HepG2 (cell line): ENCODE measurements at regions not wholly inside any gene's neighbourhood (a gene's known extent, or its start where the extent isn't known, plus 50 kb on each side); places are given as distances from the start of the nearest gene placed in this dataset.

Source experiments
- ATAC-seq: fragments of 200-7000 bp; cut with Tn5 transposase; 3 replicates; pipeline ENCODE4 v1.9.1; 2020; ENCODE audit warnings: mild to moderate bottlenecking, moderate library complexity
- BruUV-seq: library from RNA; stranded (reverse); fragments of 400-500 nt; replicated peaks from 2 replicates; lab custom pipeline; 2021; lab: Mats Ljungman, UMichigan
- CTCF ChIA-PET: fragments of 300-600 bp; formaldehyde crosslinking; extraction: SDS; loops from one replicate; lab custom pipeline; 2021; ENCODE audit warnings: low total read pairs, inconsistent platforms, low intra/inter-chr PET ratio; lab: Yijun Ruan, JAX
- POLR2A ChIA-PET: fragments of 350-600 bp; sonication (Branson Sonifier 250); formaldehyde crosslinking; loops from one replicate; lab custom pipeline; 2020; ENCODE audit warnings: antibody characterized with exemption, inconsistent platforms; lab: Yijun Ruan, JAX
- DNase-seq: peaks from one replicate; pipeline ENCODE4 v3.0.0-alpha.2; 2015; ENCODE audit warnings: low spot score
- FAIRE-seq: peaks from 3 replicates; lab custom pipeline; 2011; peaks lifted over from hg19 to GRCh38; lab: Jason Lieb, UNC
- H2AFZ ChIP-seq: one replicate; pipeline ENCODE4 v1.6.1; 2011; ENCODE audit warnings: low read length, inconsistent platforms
- H3K27ac ChIP-seq: fragments of 300-600 bp; 3 replicates; pipeline ENCODE4 v1.8.0; 2011; ENCODE audit warnings: mixed run types, mild to moderate bottlenecking, mixed read lengths, low read length, inconsistent platforms; ENCODE audit not compliant: insufficient read depth; ENCODE audit errors: extremely low read length
- H3K27me3 ChIP-seq, 2 experiments: fragments of 200-600 bp in 1 of 2; 2 replicates in 1 of 2; 3 replicates in 1 of 2; pipeline versions ENCODE4 v1.6.0 to v1.8.0; 2011; ENCODE audit warnings: low read length in 2 of 2, mild to moderate bottlenecking in 2 of 2, moderate library complexity in 2 of 2, inconsistent platforms in 1 of 2; ENCODE audit not compliant: insufficient read depth in 2 of 2, control insufficient read depth in 1 of 2
- H3K36me3 ChIP-seq, 2 experiments: fragments of 200-600 bp in 1 of 2; replicated peaks in 1 of 2; 2 replicates in 1 of 2; 3 replicates in 1 of 2; pipeline versions ENCODE4 v1.5.1 to v1.8.0; 2011; ENCODE audit warnings: low read length in 2 of 2, inconsistent platforms in 1 of 2; ENCODE audit not compliant: insufficient read depth in 2 of 2, control insufficient read depth in 1 of 2
- H3K4me1 ChIP-seq: 2 replicates; pipeline ENCODE4 v1.5.1; 2012; ENCODE audit warnings: low read length, inconsistent platforms; ENCODE audit not compliant: insufficient read depth
- H3K4me2 ChIP-seq: 2 replicates; pipeline ENCODE4 v1.6.0; 2011; ENCODE audit warnings: low read depth, low read length, inconsistent platforms
- H3K4me3 ChIP-seq, 3 experiments: fragments of 200-600 bp in 1 of 3; sonication (generic), shearing (Covaris generic) in 1 of 3; replicated peaks in 1 of 3; 2 replicates each; pipeline ENCODE4 v1.5.1; 2011 to 2016; ENCODE audit warnings: low read length in 3 of 3, inconsistent platforms in 2 of 3, low read depth in 2 of 3, mild to moderate bottlenecking in 2 of 3, control low read depth in 1 of 3, mixed read lengths in 1 of 3; ENCODE audit not compliant: insufficient read depth in 1 of 3
- H3K79me2 ChIP-seq: one replicate; pipeline ENCODE4 v1.6.1; 2011; ENCODE audit warnings: low read length, inconsistent platforms; ENCODE audit not compliant: insufficient read depth
- H3K9ac ChIP-seq: 2 replicates; pipeline ENCODE4 v1.6.0; 2011; ENCODE audit warnings: mild to moderate bottlenecking, low read depth, low read length, inconsistent platforms; ENCODE audit not compliant: insufficient read depth
- H3K9me3 ChIP-seq: 2 replicates; pipeline ENCODE4 v1.5.1; 2012; ENCODE audit warnings: mild to moderate bottlenecking, low read length
- H4K20me1 ChIP-seq: 2 replicates; pipeline ENCODE4 v1.6.0; 2011; ENCODE audit warnings: inconsistent platforms, mild to moderate bottlenecking, low read length, moderate library complexity; ENCODE audit not compliant: insufficient read depth
- AGO2 ChIP-seq: fragments of 200-400 bp; formaldehyde crosslinking; optimal IDR thresholded peaks from 2 replicates; pipeline ENCODE3; 2017; ENCODE audit warnings: mild to moderate bottlenecking, low read depth, low read length, moderate library complexity
- DR1 ChIP-seq: sonication (generic); formaldehyde crosslinking; IDR thresholded peaks from 2 replicates; pipeline ENCODE4 v1.8.0; 2021; ENCODE audit warnings: mild to moderate bottlenecking, missing genetic modification reagents, inconsistent platforms
- FLYWCH1 ChIP-seq: sonication (generic); formaldehyde crosslinking; IDR thresholded peaks from 2 replicates; pipeline ENCODE4 v1.8.1; 2023; ENCODE audit warnings: mild to moderate bottlenecking, missing genetic modification reagents
- NCOA2 ChIP-seq: sonication (generic); formaldehyde crosslinking; IDR thresholded peaks from 2 replicates; pipeline ENCODE4 v1.8.0; 2022; ENCODE audit warnings: inconsistent platforms
- NR2F1 ChIP-seq, 2 experiments: fragments of 450-650 bp in 1 of 2; formaldehyde crosslinking in 1 of 2; IDR thresholded peaks; 2 replicates each; pipeline versions ENCODE4 v1.5.0 to v1.6.1; 2016 to 2020; ENCODE audit warnings: mild to moderate bottlenecking in 1 of 2, missing compliant biosample characterization in 1 of 2, missing genetic modification reagents in 1 of 2, moderate library complexity in 1 of 2
- ONECUT2 ChIP-seq: sonication (generic); formaldehyde crosslinking; IDR thresholded peaks from 2 replicates; pipeline ENCODE4 v1.4.0; 2020; ENCODE audit warnings: missing genetic modification reagents
- SNAPC2 ChIP-seq: sonication (generic); formaldehyde crosslinking; IDR thresholded peaks from 2 replicates; pipeline ENCODE4 v1.8.1; 2022; ENCODE audit warnings: mild to moderate bottlenecking, missing genetic modification reagents
- SYNCRIP ChIP-seq: fragments of 200-400 bp; formaldehyde crosslinking; IDR thresholded peaks from 2 replicates; pipeline ENCODE4 v1.6.1; 2018; ENCODE audit warnings: mild to moderate bottlenecking, low read depth, low read length; ENCODE audit not compliant: insufficient read depth
- TEAD2 ChIP-seq: sonication (generic); formaldehyde crosslinking; IDR thresholded peaks from 2 replicates; pipeline ENCODE4 v1.9.0; 2021; ENCODE audit warnings: missing genetic modification reagents
- ZNF296 ChIP-seq: sonication (generic); formaldehyde crosslinking; conservative IDR thresholded peaks from 2 replicates; pipeline ENCODE4 v1.5.0; 2020; ENCODE audit warnings: mild to moderate bottlenecking, missing genetic modification reagents
- ZNF468 ChIP-seq: sonication (generic); formaldehyde crosslinking; IDR thresholded peaks from 2 replicates; pipeline ENCODE4 v1.8.0; 2022; ENCODE audit warnings: mild to moderate bottlenecking, moderate library complexity, missing genetic modification reagents
- ZNF670 ChIP-seq: sonication (generic); formaldehyde crosslinking; IDR thresholded peaks from 2 replicates; pipeline ENCODE4 v1.8.0; 2022; ENCODE audit warnings: mild to moderate bottlenecking, missing genetic modification reagents, borderline replicate concordance
- WGBS: methylation state at CpG from one replicate; pipeline ENCODE4 v1.1.6; 2017; ENCODE audit warnings: low lambda C conversion rate; 5-methylcytosine and 5-hydroxymethylcytosine counted together
- in situ Hi-C: cut with HindIII; loops from 2 replicates; pipeline ENCODE4 v1.10.0; 2017; ENCODE audit warnings: low pct_unique_long_range_greater_than_20kb; ENCODE audit not compliant: extremely low pct_ligation_motif_present
- intact Hi-C: fragments of 100-400 bp; cut with micrococcal nuclease; formaldehyde crosslinking; loops from one replicate; pipeline ENCODE4 v1.10.0; 2022; ENCODE audit not compliant: unreplicated experiment
- TF ChIP-seq, protein P1 (sequence below): sonication (generic); formaldehyde crosslinking; IDR thresholded peaks from 2 replicates; pipeline ENCODE4 v1.9.0; 2021; ENCODE audit warnings: missing genetic modification reagents, borderline replicate concordance
- TF ChIP-seq, protein P2 (sequence below): sonication (generic); formaldehyde crosslinking; IDR thresholded peaks from 2 replicates; pipeline ENCODE4 v1.9.0; 2022; ENCODE audit warnings: missing genetic modification reagents, mild to moderate bottlenecking, borderline replicate concordance
- TF ChIP-seq, protein P3 (sequence below): sonication (generic); formaldehyde crosslinking; IDR thresholded peaks from 2 replicates; pipeline ENCODE4 v1.4.0; 2020; ENCODE audit warnings: missing genetic modification reagents
- TF ChIP-seq, protein P4 (sequence below): sonication (generic); formaldehyde crosslinking; IDR thresholded peaks from 2 replicates; pipeline ENCODE4 v1.5.0; 2020; ENCODE audit warnings: missing genetic modification reagents
- TF ChIP-seq, protein P5 (sequence below): IDR thresholded peaks from 2 replicates; pipeline ENCODE4 v1.6.1; 2016; ENCODE audit warnings: low read depth, borderline replicate concordance
- TF ChIP-seq, protein P6 (sequence below): sonication (generic); formaldehyde crosslinking; IDR thresholded peaks from 2 replicates; pipeline ENCODE4 v1.4.0; 2020; ENCODE audit warnings: mild to moderate bottlenecking, missing genetic modification reagents

DNA sequence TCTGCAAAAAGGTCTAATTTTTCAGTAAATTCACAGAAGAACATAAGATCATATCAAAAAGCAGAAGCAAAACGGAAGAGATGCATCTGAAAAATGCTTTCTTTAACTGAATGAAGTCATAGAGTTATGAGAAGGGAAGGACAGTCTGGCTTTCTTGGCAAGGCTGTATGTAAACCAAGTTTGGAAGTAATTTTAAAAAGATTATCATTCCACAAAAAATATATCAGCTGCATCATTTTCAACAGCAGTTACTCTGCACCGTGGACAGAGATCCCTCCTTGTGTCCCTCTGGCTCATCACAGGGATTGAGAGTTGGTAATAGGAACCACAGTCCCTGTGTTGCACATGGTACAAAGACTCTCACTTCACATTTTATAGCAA, 258.5 kb downstream of the HIVEP2 start (continued):
- TF ChIP-seq, protein P1, sequence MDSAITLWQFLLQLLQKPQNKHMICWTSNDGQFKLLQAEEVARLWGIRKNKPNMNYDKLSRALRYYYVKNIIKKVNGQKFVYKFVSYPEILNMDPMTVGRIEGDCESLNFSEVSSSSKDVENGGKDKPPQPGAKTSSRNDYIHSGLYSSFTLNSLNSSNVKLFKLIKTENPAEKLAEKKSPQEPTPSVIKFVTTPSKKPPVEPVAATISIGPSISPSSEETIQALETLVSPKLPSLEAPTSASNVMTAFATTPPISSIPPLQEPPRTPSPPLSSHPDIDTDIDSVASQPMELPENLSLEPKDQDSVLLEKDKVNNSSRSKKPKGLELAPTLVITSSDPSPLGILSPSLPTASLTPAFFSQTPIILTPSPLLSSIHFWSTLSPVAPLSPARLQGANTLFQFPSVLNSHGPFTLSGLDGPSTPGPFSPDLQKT (CRISPR knock-in tag): no peak
- no peak for TF ChIP-seq SNAPC2

DNA sequence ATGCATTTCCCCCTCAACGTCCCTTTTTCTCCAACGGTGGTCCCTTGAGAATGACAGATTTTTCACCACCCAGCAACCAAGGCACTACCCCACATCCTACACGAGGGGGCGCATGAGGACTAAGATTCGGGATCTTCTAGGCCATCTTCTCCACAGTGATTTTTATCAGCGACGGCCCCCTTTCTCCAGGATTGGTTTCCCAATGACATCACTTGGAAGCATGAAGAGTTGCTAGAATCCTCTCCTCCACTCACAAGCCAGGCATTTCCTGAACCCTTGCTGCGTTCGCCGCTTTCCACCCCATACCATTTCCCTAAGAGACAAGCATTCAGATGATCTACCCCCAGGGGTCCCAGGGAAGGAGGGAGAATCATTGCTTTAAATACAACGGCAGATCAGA, 252.0 kb downstream of the HIVEP2 start:
- intact Hi-C loops: loop anchor here (1.0 to 5.0 kb wide), 9 partner anchors 126 to 734 kb away; partner anchors contain the start of gene HIVEP2
- ChIA-PET POLR2A (interaction anchor here (1.3 kb wide), 1 partner anchor 234 kb away, joined by 3 read pairs; no protein-coding TSS in a partner anchor), CTCF (interaction anchor here (0.7 to 4.1 kb wide), 6 partner anchors 194 to 734 kb away, joined by 3 to 41 read pairs (median 4); no protein-coding TSS in a partner anchor)
- Histone ChIP-seq H3K27ac (no peak overlapping the region), H4K20me1 (no peaks in the 10 kb centered on the region), H3K4me2 (no peak overlapping the region), H3K36me3 (no peaks in the 10 kb centered on the region), H3K9me3 (no peaks in the 10 kb centered on the region), H3K9ac (no peak overlapping the region), H3K4me3 (no peak overlapping the region), H3K79me2 (no peaks in the 10 kb centered on the region), H3K27me3 (peaks cover 0 to 21% of the 10 kb centered on the region in 2 experiments; a peak in 3 of 5 replicates), H2AFZ (no peak overlapping the region), H3K4me1 (peaks cover 20% of the 10 kb centered on the region)
- WGBS: 25% methylated on average over 11 of the region's 11 CpGs
- ATAC-seq (peak; percentile 84), DNase-seq (peak; percentile 62), FAIRE-seq (peak; percentile 95)
- BruUV-seq: no TSS peak
- in situ Hi-C loops: loop anchor here (5.0 kb wide), 2 partner anchors 329 to 724 kb away; no protein-coding TSS in a partner anchor
- no peak for TF ChIP-seq TEAD2 (CRISPR knock-in tag)
- TF ChIP-seq SYNCRIP: no peak
- TF ChIP-seq AGO2: no peak
- TF ChIP-seq, protein P2, sequence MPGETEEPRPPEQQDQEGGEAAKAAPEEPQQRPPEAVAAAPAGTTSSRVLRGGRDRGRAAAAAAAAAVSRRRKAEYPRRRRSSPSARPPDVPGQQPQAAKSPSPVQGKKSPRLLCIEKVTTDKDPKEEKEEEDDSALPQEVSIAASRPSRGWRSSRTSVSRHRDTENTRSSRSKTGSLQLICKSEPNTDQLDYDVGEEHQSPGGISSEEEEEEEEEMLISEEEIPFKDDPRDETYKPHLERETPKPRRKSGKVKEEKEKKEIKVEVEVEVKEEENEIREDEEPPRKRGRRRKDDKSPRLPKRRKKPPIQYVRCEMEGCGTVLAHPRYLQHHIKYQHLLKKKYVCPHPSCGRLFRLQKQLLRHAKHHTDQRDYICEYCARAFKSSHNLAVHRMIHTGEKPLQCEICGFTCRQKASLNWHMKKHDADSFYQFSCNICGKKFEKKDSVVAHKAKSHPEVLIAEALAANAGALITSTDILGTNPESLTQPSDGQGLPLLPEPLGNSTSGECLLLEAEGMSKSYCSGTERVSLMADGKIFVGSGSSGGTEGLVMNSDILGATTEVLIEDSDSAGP (CRISPR knock-in tag): no peak
- TF ChIP-seq ZNF296 (CRISPR knock-in tag): no peak
- TF ChIP-seq, protein P3, sequence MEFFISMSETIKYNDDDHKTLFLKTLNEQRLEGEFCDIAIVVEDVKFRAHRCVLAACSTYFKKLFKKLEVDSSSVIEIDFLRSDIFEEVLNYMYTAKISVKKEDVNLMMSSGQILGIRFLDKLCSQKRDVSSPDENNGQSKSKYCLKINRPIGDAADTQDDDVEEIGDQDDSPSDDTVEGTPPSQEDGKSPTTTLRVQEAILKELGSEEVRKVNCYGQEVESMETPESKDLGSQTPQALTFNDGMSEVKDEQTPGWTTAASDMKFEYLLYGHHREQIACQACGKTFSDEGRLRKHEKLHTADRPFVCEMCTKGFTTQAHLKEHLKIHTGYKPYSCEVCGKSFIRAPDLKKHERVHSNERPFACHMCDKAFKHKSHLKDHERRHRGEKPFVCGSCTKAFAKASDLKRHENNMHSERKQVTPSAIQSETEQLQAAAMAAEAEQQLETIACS (CRISPR knock-in tag): no peak
- TF ChIP-seq ZNF468 (CRISPR knock-in tag): no peak
- TF ChIP-seq NR2F1 (CRISPR knock-in tag; IDR thresholded peaks at IDR 0.05): no peak
- no peak for TF ChIP-seq ZNF670 (CRISPR knock-in tag)
- TF ChIP-seq, protein P4, sequence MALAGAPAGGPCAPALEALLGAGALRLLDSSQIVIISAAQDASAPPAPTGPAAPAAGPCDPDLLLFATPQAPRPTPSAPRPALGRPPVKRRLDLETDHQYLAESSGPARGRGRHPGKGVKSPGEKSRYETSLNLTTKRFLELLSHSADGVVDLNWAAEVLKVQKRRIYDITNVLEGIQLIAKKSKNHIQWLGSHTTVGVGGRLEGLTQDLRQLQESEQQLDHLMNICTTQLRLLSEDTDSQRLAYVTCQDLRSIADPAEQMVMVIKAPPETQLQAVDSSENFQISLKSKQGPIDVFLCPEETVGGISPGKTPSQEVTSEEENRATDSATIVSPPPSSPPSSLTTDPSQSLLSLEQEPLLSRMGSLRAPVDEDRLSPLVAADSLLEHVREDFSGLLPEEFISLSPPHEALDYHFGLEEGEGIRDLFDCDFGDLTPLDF: no peak
- TF ChIP-seq FLYWCH1 (CRISPR knock-in tag): no peak
- TF ChIP-seq, protein P5, sequence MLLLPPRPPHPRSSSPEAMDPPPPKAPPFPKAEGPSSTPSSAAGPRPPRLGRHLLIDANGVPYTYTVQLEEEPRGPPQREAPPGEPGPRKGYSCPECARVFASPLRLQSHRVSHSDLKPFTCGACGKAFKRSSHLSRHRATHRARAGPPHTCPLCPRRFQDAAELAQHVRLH: no peak
- TF ChIP-seq, protein P6, sequence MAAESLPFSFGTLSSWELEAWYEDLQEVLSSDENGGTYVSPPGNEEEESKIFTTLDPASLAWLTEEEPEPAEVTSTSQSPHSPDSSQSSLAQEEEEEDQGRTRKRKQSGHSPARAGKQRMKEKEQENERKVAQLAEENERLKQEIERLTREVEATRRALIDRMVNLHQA (CRISPR knock-in tag): no peak
- TF ChIP-seq NCOA2 (CRISPR knock-in tag): peak; percentile 13; the same call in 1 of the 2 replicates
- no peak for TF ChIP-seq DR1 (CRISPR knock-in tag)
- TF ChIP-seq ONECUT2 (CRISPR knock-in tag): 0 out of 2 replicates have a peak, but pooled peaks have one; percentile 30
